ENCODE measurements at regions not wholly inside any gene's neighbourhood (a gene's known extent, or its start where the extent isn't known, plus 50 kb on each side); places are given as distances from the start of the nearest gene placed in this dataset.

DNA sequence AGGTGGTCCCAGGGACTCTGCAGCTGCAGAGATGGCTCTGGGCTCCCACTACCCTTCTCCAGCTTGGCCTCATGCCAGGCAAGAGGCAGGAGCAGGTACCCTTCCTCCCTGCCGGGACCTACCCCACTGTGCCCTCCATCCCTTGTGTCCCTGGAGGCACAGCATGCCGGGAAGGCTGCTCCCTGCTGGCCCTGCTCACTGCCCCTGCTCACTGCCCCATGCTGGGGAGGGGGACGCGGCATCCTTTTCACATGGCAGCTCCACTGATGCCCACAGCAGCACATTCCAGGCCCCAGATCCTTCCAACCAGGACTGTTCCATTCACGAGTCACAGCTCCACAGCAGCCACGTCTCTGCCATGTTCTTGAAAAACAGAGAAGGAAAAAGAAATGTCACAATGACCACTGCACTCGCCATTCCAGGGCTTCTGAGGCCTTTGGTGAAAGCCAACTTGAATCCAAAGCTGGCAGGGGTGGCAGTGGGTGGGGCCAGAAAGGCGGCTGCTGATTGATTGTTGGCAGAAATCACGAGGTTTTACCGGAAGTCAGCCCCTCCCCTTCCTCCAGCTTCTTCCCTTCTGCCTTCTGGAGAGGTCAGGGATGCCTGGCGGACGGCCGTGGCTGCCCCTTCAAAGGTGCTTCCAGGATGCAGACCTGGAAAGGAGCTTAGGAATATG, 268.0 kb downstream of the CYP26B1 start:
- no peak for DNase-seq (ENCODE audit: extremely low read depth in 1 of 2, low read depth in 1 of 2)

DNA sequence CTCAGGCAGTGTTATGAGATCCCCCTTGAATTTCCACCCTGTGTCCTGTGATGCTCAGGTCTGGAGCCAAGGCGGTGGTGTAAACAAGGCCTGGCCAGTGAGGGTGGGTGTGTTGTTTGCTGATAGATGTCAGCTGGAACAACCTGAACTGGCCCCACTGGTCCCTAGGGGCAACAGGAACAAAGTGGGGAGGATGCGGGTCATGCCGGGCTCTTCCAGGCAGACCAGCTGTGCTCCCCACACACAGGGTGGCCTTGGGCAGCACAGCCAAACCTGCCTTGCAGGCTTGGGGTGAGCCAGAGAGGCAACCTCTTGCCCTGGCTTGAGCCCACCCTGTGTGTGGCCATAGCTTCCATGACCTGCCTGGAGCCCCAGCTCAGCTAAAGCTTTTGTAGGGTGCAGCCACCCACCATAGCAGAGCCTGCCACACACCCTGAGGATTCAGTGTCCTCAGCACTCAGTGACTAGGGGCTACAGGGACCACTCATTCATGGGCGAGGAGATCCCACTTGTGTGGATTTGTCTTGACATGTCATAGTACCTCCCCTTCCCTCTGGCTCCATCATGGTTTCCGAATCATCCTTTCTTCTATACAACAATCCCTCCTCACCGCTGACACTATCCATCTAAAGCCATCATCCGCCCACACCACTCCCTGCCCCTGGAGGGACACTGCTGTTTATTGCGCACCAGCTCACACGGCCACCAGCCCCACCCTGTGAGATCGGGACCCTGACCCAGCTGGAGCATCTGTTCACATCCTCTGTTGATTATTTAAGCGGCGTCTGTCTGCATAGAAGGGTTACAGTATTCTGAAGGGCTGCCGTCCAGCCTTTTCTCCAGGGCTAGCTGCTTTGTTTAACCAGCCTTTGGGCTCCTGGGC, 268.8 kb downstream of the CYP26B1 start:
- no peak for DNase-seq (ENCODE audit: extremely low read depth in 1 of 2, low read depth in 1 of 2)

DNA sequence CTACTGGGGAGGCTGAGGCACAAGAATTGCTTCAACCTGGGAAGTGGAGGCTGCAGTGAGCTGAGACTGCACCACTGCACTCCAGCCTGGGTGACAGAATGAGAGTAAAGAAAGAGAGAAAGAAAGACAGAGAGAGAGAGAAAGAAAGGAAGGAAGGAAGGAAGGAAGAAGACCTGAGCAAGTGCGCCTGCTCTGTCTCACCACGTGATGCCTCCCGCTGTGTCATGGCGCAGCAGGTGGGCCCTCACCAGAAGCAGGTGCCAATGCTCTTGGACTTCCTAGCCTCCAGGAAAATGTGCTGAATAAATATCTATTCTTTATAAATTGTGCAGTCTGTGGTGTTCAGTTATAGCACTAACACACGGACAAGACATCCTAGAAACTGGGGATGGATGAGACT, 270.0 kb downstream of the CYP26B1 start:
- no peak for DNase-seq (ENCODE audit: extremely low read depth in 1 of 2, low read depth in 1 of 2)

DNA sequence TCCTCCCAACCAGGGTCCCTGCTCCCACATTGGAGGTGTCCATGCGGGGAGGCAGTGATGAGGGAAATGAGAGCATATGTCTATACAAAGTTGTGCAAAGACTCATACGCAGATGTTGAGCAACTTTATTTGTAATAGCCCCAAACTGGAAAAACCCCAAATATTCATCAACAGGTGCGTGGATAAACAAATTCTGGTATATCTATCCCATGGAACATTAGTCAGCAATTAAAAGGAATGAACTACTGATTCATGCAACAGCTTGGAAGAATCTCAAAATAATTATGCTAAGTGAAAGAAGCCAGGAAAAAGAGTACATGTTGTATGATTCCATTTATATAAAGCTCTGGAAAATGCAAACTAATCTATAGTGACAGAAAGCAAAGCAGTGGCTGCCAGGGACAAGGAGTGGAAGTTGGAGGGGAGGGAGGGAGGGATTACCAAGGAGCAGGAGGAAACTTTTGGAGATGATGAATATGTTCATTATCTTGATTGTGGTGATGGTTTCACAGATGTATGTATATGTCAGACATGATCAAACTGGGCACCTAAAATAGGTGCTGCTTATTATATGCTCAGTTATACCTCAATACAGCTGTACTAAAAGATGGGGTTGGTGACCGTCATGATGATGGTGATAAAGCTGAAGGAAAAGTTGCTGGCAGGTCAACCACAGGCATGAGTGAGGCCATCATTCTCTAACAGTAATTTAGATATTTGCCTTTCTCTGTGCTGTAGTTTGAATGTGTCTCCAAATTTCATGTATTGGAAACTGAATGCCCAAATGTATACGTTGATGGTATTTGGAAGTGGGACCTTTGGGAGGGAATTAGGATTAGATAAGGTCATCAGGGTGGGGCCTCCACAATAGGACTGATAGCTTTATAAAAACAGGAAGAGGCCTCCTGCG, 270.9 kb downstream of the CYP26B1 start:
- no peak for DNase-seq (ENCODE audit: extremely low read depth in 1 of 2, low read depth in 1 of 2)

DNA sequence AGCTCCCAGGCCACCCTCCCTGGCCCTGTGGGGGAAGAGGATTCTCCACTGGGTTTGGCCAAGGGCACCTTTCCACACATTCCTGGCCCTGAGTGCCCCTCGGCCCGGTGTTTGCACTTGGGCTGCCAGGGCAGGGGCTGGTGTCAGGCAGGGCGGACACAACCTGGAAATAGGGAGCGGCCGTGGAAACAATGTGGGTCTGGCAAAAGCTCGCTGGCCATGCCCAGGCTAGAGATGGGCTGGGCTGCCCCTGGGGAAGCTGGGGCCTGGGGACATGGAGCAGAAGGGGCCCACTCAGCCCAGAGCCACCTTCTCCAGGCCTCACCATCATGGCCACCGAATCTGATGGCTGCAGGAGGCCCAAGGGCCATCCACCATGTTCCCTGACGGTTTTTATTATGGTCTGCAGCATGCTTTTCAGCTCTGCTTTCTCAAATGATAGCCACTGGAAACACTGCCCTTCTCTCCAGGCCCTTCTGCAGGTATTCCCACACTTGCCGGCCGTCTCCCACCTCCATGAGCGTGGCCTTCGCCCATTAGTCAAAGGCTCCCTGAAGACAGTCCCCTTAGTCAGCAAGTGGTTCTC, 275.1 kb downstream of the CYP26B1 start:
- DNase-seq (ENCODE audit: extremely low read depth in 1 of 2, low read depth in 1 of 2), result no peak

DNA sequence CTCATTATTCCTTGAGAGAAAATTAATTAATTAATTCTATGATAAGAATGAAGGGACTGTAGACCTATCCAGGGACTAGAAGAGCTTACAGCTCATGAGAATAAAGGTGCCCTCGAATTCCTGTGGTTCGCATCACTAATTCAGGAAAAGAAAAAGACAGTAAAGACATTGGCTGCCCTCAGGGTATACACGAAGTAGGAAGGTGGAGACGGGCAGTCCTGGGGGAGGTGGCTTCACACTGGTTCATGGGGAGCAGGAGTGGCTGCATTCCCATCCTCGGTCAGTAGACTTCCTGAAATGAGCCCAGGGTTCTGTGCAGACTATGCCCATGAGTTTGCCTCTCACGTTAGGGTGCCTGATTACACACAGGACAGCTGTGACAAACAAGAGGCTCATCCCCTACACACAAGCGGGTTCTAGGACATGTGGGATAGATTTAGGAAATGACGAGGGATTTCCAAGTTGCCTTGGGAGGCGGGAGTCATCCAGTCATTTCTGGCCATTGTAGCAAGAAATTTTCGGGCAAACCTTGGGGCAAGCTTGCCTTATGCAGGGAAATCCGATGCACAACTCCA, 282.2 kb downstream of the CYP26B1 start:
- no peak for DNase-seq (ENCODE audit: extremely low read depth in 1 of 2, low read depth in 1 of 2)

DNA sequence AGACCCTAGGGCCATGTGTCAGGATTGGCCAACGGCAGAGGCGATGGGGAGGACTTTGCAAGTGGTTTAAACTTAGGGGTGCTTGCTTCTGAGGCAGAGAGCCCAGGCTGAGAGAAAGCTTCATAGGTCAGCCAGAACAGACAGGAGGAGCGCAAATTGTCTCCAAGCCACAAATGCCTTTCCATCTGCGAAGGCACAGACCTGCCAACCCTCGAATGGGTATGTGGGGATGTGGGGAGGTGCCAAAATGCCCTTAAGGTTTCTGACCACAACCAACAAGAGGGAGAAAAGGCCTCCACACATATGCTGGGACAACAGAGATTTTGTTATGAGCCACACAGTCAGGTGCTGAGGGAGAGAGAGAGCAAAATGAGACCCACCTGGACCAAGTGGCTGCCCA, 283.6 kb downstream of the CYP26B1 start:
- no peak for DNase-seq (ENCODE audit: extremely low read depth in 1 of 2, low read depth in 1 of 2)

DNA sequence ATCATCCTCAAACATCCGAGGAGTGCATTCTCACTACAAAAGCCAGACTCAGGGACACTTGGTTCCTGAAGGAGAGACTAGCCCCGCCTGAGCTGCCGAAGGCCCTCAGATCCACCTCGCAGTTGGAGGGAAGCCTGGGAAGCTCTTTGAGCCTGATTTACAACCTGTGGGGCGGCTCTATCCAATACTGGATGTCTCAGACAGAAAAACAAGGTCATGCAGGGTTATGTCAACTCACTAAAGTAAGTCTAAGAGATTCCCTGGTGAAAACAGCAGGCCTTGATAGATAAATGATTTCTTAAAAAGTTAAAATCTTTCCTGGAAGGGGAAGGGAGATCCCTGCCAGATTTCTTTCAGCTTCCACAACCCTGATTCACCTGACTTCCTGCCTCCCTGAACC, 284.3 kb downstream of the CYP26B1 start:
- no peak for DNase-seq (ENCODE audit: extremely low read depth in 1 of 2, low read depth in 1 of 2)

DNA sequence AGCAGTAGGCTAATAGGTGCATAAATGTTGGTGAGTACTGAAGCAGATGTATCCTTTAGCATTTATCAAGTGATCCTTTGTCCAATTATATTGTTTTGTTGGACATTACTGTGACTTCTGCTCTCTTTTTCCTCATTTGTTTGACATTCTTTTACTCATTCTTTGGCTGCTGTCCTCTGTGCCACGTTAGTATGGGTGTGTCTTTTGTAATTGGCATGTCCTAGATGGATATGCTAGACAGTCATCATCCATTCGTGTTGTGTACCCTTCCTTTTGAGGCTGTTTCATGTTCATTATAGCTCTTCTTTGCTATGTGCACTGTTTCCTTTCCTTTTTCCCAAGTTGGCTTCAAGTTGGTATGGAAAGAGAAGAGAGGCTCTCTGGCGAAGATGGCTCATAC, 284.7 kb downstream of the CYP26B1 start:
- no peak for DNase-seq (ENCODE audit: extremely low read depth in 1 of 2, low read depth in 1 of 2)

DNA sequence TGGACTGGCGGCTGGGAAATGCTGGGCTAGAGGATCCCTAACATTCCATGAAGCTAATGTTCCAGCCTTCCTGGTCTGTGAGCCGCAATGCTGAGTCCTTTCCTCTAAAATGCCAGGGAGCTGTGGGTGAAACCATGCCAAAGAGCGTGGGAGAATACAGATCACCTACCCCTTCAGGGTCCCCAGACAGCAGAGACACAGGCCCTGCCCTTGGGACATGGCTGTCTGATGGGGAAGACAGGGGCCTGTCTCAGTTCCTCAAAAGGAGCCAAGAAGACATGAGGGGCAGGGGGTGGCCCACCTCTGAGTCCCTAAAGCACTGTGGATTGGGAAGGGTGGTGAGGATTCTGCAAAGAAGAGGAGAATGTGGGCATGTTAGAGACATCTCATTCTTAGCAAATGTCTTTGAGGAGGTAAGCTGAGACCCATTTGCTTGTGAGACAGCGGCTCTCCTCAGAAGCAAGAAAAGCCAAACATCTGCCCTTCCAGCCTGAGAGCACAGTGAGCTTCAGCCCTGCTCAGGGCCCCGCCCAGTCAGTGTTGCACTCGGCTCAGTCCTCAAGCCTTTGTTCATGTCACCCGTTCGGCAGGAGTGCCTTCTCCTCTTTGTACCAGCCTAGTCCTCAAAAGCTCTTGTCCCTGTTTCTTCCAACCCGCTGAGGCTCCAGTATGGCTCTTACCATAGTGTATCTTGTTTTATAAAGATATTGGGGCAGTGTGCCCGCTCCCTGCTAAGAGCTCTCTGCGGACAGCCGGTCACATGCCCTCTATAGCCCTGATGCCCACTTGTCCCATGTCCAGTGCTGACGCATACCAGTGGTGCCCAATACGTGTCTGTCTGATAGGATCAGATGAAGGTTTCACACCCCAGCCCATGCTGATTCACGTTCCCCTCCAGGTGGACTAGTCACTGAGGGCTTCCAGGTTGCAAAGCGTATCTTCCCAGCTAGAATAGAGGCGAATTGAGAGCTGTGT, 286.2 kb downstream of the CYP26B1 start:
- DNase-seq (ENCODE audit: extremely low read depth in 1 of 2, low read depth in 1 of 2), result no peak

DNA sequence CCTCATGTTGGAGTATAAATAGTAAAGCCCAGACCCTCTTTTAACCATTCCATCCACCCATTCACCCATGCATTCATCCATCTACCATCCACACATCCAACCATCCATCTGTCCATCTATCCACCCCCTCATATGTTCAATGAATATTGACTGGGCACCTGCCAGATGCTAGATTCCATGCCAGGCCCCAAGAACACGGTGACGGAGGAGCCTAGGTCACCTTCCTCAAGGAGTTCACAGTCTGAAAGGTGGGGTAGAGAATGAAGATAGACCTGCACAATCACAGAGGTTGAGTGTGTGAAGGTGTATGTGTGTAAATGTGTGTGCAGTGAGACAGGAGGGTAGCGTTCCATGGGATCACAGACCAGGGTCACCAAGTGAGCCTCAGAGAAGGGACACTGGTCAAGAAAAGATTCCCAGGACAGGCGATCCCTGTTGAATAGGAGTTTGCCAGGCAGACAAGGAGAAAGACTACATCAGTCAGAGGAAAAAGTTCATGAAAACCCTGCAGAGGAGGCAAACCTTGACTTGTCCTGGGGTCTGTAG, 287.2 kb downstream of the CYP26B1 start:
- no peak for DNase-seq (ENCODE audit: extremely low read depth in 1 of 2, low read depth in 1 of 2)

DNA sequence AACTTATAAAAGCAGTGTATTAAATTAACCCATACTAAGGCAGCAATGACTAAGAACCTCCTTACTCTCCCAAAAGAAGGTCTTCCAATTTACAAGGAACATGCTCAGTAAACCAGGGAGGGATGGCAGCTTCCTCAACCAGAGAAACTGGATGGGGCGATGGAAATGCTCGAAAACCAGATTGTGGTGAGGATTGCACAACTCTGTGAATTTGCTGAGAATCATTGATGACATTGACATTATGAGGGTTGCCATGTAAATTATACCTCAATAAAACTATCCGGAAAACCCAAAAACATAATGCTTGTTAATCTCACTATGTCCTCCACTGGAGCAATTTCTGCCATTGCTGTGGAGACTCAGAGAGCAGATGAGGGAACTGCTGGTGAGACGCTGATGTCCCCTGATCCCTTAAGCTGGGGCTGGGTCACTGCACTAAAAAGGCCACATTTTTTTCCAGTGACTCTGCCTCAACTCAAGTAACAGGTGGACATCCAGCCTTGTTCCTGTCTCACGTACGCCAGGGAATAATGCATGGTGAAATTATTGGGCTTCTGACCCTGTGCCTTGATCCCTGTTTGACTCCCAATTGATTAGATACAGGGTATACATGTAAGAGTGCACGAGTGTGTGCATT, 288.3 kb downstream of the CYP26B1 start:
- no peak for DNase-seq (ENCODE audit: extremely low read depth in 1 of 2, low read depth in 1 of 2)

DNA sequence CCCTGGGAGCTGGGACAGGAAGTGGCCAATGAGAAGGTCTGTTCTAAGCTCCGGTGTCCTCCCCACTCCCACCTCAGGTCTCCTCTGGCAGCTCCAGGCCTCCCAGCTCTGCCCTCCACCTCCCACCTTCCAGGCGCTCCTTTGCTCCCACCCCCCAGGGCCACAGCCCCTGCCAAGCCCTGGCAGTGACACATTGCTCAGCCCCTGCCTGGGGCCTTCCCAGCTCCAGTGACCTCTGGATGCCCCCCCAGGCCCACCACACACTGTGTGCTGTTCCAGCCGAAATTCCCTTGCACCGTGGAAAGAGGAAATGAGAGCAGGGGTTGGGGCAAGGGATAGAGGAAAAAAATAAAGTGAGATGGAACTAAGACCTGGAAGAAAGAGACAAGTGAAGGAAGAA, 289.6 kb downstream of the CYP26B1 start:
- DNase-seq (ENCODE audit: extremely low read depth in 1 of 2, low read depth in 1 of 2), result no peak

DNA sequence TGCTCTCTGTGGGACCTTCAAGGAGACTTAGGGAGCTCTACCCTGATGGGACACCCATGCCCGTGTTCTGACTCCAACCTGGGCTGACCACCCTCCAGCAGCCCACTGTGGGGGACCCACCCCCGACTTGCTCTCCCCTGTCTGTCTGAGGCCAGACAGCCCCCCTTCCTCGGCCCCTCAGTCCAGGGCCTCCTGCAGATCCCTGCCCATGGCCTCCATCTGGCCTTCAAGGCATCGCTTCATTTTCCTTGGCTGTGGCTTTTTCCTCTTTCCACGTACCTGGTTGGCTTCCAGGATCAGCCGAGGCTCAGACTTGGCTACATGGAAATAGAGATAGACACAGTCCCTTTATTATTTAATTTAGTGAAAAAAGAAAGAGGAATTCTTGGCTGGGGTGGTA, 290.0 kb downstream of the CYP26B1 start:
- DNase-seq (ENCODE audit: extremely low read depth in 1 of 2, low read depth in 1 of 2), result no peak

DNA sequence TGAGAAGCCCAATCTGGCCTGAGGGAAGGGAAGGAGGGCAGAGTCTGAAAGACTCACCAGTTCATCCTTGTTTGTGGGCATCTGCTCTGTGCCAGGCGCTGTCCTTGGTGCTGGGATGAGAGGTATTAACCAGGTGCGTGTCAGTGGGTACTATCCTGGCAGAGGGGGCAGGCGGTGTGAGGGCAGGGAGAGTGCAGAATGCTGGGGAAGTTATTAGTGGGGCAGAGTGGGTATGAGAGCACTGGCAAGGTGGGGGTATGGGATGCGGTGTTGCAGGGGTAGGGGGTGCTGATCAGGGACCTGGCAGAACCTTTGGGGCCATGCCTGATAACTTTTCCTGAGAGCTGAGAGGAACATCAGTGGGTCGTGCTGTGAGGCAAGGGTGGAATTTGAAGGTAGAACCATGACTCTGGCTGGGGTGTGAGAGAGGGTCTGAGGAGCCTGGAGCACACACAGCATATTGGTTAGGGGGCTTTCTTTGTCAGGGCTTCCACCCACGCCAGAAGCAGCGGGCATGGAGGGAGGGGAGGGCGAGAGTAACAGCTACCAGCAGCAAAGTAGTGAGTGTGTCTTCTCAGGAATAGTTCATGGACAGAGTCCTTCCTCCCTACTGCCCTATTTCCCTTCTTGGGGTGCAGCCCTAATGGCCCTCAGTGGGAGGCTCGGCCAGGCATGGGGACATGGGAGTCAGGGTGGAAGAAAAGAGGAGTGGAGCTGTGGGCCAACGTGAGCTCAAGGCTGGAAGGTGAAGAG, 290.7 kb downstream of the CYP26B1 start:
- DNase-seq (ENCODE audit: extremely low read depth in 1 of 2, low read depth in 1 of 2), result no peak

DNA sequence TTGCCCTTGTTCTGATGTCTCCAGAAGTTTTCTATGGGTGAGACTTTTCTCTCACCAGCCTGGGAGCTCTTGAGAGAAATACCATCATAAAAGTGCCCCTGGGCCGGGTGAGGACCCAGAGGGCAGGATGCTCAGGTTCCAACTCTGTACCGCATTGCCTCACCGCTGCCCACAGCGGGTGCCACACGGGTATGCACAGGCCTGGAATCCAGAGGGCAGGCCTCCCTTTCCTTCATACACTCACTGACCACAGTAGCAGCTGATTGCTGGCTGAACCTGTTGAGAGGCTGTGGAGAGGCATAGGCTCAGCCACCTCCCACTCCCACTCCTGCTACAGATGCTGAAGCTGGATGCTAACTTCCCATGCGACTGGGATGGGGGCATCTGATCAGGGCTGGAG, 293.8 kb downstream of the CYP26B1 start:
- DNase-seq (ENCODE audit: extremely low read depth in 1 of 2, low read depth in 1 of 2), result no peak

DNA sequence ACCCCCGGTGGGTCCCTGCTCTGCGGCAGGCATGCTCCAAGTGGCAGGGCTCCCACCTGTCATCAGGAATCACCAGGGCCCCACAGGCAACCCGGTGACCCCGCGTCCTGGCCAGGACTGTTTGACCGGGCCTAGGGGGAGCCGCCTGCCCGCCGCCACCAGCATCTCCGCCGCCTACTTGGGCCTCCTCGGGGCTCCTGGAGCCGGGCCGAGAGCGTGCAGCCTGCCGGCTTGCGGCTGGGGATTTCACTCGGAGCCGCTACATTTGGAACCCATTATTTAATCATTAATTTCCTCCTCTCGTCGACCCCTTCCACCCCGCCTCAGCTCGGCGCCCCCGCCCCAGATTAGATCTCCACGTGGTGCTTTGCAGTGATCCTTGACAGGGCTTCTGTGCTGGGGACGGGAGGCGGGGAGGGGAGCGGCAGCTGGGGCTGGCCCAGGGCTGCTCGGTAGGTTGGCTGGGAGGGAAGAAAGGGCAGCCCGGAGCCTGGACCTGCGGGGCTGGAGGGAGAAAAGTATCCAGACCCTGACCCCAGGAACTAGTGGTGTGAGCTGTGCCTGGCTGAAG, 295.4 kb downstream of the CYP26B1 start:
- no peak for DNase-seq (ENCODE audit: extremely low read depth in 1 of 2, low read depth in 1 of 2)
